ENCODE measurements at regions not wholly inside any gene's neighbourhood (a gene's known extent, or its start where the extent isn't known, plus 50 kb on each side); places are given as distances from the start of the nearest gene placed in this dataset.
A peak's percentile ranks its signal among the peaks of the same experiment; 100 is the strongest.

- peak overlapping the region in 9 of 12 donors; percentile 13 to 72 (median 51) for H3K27ac ChIP-seq
- WGBS, 4 donors: 75 to 82% (median 78%) methylated on average over 25 of the region's 25 CpGs
- no peaks in the 10 kb centered on the region for H3K9me3 ChIP-seq
- intact Hi-C loops (cut with DNase I): loop anchor here in 2 of 10 donors (5.0 to 10.0 kb wide), 2 partner anchors 129 to 426 kb away; no protein-coding TSS in a partner anchor
- peak in 1 of 5 donors; percentile 15 for DNase-seq
- H3K27me3 ChIP-seq: no peaks in the 10 kb centered on the region
- H3K36me3 ChIP-seq: no peaks in the 10 kb centered on the region
- H3K4me3 ChIP-seq: no peak overlapping the region
- ATAC-seq: no peak
- TF ChIP-seq, protein P1, sequence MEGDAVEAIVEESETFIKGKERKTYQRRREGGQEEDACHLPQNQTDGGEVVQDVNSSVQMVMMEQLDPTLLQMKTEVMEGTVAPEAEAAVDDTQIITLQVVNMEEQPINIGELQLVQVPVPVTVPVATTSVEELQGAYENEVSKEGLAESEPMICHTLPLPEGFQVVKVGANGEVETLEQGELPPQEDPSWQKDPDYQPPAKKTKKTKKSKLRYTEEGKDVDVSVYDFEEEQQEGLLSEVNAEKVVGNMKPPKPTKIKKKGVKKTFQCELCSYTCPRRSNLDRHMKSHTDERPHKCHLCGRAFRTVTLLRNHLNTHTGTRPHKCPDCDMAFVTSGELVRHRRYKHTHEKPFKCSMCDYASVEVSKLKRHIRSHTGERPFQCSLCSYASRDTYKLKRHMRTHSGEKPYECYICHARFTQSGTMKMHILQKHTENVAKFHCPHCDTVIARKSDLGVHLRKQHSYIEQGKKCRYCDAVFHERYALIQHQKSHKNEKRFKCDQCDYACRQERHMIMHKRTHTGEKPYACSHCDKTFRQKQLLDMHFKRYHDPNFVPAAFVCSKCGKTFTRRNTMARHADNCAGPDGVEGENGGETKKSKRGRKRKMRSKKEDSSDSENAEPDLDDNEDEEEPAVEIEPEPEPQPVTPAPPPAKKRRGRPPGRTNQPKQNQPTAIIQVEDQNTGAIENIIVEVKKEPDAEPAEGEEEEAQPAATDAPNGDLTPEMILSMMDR (IDR thresholded peaks at IDR 0.05): peak in 2 of 12 donors; percentile 3 to 11
- no peak for TF ChIP-seq POLR2A (IDR thresholded peaks at IDR 0.05)
- peaks cover 0 to 38% (median 11%) of the 10 kb centered on the region in 12 donors for H3K4me1 ChIP-seq
Measured at GRCh38 chr16:85550953-85551924, 61.9 kb upstream of the GSE1 start.

- Histone ChIP-seq H3K4me3 (peak overlapping the region; percentile 63 to 96 (median 79)), H3K36me3 (no peaks in the 10 kb centered on the region), H3K27me3 (no peaks in the 10 kb centered on the region), H3K4me1 (peaks cover 0 to 53% (median 20%) of the 10 kb centered on the region in 12 donors), H3K27ac (peak overlapping the region in 11 of 12 donors; percentile 86 to 99 (median 90)), H3K9me3 (no peaks in the 10 kb centered on the region)
- no peak for DNase-seq
- peak in 1 of 4 donors; percentile 73 for ATAC-seq
- 4 to 14% (median 5%) methylated on average over 15 to 43 of the region's 43 CpGs for WGBS, 4 donors
- intact Hi-C loops (cut with DNase I): loop anchor here in 2 of 10 donors (5.0 to 10.0 kb wide), 2 partner anchors 131 to 428 kb away; no protein-coding TSS in a partner anchor
- TF ChIP-seq, protein P1 (IDR thresholded peaks at IDR 0.05): no peak
- no peak for TF ChIP-seq POLR2A (IDR thresholded peaks at IDR 0.05)
Measured at GRCh38 chr16:85552980-85553435, 60.1 kb upstream of the GSE1 start.

DNA sequence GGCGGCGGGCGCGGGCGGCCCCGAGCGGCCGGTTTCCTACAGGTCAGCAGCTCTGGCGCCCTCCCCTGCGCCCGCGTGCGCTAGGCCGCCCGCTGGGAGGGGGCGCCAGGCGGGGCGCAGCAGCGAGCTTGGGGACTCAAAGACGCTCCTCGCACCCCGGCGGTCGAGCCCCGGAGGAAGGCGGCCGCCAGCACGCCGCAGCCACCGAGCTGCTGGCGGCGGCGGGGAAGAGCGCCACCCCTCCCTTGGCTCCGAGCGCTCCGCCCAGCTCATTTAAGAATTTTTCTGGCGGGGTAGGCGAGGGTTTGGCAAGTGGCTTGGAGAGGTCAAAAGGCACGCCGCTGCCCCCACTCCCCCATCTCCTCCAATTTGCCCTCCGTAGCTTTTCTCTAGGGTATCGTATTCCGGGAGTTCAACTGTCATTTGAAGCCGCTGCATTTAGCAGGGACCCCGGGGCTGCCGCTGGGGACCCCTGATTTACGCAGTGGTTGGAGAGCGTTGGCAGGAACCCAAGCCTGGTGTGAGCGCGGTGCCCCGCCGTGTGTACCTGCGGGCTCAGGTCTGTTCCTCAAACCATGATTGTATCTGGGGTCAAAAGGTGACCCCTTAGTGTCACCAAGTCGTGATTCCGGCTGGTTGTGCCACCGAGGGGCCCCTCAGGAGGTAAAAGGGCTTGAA lies 59.5 kb upstream of the GSE1 start:
- intact Hi-C loops (cut with DNase I): loop anchor here in 5 of 10 donors (2.0 to 10.0 kb wide), 5 partner anchors 57 to 429 kb away; partner anchors contain the start of gene GSE1 (in 1 of the 5)
- 0% methylated on average over 28 to 57 of the region's 57 CpGs for WGBS, 4 donors

More for the DNA sequence above, 59.5 kb upstream of the GSE1 start:
- peak overlapping the region; percentile 63 to 96 (median 79) for H3K4me3 ChIP-seq
- TF ChIP-seq POLR2A (IDR thresholded peaks at IDR 0.05): peak in 1 of 2 donors; percentile 55
- TF ChIP-seq, protein P1 (IDR thresholded peaks at IDR 0.05): peak in 9 of 12 donors; percentile 16 to 59 (median 36)
- H3K27me3 ChIP-seq: no peaks in the 10 kb centered on the region
- peaks cover 0 to 59% (median 26%) of the 10 kb centered on the region in 12 donors for H3K4me1 ChIP-seq
- peak overlapping the region; percentile 47 to 99 (median 90) for H3K27ac ChIP-seq
- H3K9me3 ChIP-seq: no peaks in the 10 kb centered on the region
- ATAC-seq (peak in 3 of 4 donors; percentile 47 to 56 (median 47)), DNase-seq (peak; percentile 75 to 90 (median 81))
- H3K36me3 ChIP-seq: no peaks in the 10 kb centered on the region

All from heart left ventricle (tissue), 16 donors.